ENCODE measurements at regions not wholly inside any gene's neighbourhood (a gene's known extent, or its start where the extent isn't known, plus 50 kb on each side); places are given as distances from the start of the nearest gene placed in this dataset.

DNA sequence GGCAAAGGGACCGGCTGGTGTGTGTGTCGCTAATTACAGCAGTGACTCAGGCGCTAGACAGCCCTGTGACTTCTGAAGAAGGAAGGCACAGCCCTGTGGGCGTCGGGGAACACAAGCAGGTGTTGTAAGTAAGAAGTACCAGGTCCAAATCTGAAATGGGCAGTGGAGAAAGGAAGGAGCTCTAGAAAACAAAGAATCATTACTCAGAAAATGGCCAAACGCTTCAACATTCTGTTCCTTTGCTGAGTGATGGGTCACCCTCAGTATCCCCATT is 106.8 kb downstream of the PXDC1 start:
- H3K4me3 ChIP-seq (ENCODE audit: low read depth, low read length): no peak overlapping the region
- DNase-seq (ENCODE audit: low read depth): no peak
- TF ChIP-seq, protein P1, sequence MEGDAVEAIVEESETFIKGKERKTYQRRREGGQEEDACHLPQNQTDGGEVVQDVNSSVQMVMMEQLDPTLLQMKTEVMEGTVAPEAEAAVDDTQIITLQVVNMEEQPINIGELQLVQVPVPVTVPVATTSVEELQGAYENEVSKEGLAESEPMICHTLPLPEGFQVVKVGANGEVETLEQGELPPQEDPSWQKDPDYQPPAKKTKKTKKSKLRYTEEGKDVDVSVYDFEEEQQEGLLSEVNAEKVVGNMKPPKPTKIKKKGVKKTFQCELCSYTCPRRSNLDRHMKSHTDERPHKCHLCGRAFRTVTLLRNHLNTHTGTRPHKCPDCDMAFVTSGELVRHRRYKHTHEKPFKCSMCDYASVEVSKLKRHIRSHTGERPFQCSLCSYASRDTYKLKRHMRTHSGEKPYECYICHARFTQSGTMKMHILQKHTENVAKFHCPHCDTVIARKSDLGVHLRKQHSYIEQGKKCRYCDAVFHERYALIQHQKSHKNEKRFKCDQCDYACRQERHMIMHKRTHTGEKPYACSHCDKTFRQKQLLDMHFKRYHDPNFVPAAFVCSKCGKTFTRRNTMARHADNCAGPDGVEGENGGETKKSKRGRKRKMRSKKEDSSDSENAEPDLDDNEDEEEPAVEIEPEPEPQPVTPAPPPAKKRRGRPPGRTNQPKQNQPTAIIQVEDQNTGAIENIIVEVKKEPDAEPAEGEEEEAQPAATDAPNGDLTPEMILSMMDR (IDR thresholded peaks at IDR 0.05; ENCODE audit: control insufficient read depth, extremely low read depth, insufficient read depth): no peak

GRCh38 chr6:3643921-3644738 is 107.4 kb downstream of the PXDC1 start:
- TF ChIP-seq, protein P1 (IDR thresholded peaks at IDR 0.05; ENCODE audit: control insufficient read depth, extremely low read depth, insufficient read depth): no peak
- no peak for DNase-seq (ENCODE audit: low read depth)
- no peak overlapping the region for H3K4me3 ChIP-seq (ENCODE audit: low read depth, low read length)

- no peak overlapping the region for H3K4me3 ChIP-seq (ENCODE audit: low read depth, low read length)
- TF ChIP-seq, protein P1 (IDR thresholded peaks at IDR 0.05; ENCODE audit: control insufficient read depth, extremely low read depth, insufficient read depth): no peak
- DNase-seq (ENCODE audit: low read depth): no peak
These were observed 110.6 kb downstream of the PXDC1 start for GRCh38 chr6:3640868-3641267.

- DNase-seq (ENCODE audit: low read depth): no peak
- no peak overlapping the region for H3K4me3 ChIP-seq (ENCODE audit: low read depth, low read length)
- TF ChIP-seq, protein P1 (IDR thresholded peaks at IDR 0.05; ENCODE audit: control insufficient read depth, extremely low read depth, insufficient read depth): no peak
These were observed 112.9 kb downstream of the PXDC1 start for GRCh38 chr6:3638662-3639061.

GRCh38 chr6:3636060-3636459 is 115.5 kb downstream of the PXDC1 start:
- TF ChIP-seq, protein P1 (IDR thresholded peaks at IDR 0.05; ENCODE audit: control insufficient read depth, extremely low read depth, insufficient read depth): no peak
- DNase-seq (ENCODE audit: low read depth): no peak
- H3K4me3 ChIP-seq (ENCODE audit: low read depth, low read length): no peak overlapping the region

DNA sequence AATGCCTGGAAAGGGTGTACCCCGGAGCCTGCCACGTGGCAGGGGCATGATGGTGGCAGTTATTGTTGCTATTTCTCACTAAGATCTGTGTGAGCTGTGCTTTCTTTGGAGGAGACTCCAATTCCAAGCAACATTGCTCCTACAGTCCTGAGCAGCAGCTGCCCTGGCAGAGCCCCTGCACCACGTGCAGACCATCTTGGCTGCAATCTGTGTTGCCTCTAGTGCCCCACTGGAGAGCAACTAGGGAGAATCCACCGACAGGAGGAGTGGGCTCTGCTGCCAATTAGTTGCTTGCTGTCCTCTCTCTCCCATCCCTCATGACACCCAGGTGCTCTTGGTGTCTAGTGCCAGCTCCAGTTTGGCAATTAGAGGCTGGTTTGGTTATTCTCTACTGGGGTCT is 116.0 kb downstream of the PXDC1 start:
- TF ChIP-seq, protein P1 (IDR thresholded peaks at IDR 0.05; ENCODE audit: control insufficient read depth, extremely low read depth, insufficient read depth): no peak
- no peak overlapping the region for H3K4me3 ChIP-seq (ENCODE audit: low read depth, low read length)
- no peak for DNase-seq (ENCODE audit: low read depth)

DNA sequence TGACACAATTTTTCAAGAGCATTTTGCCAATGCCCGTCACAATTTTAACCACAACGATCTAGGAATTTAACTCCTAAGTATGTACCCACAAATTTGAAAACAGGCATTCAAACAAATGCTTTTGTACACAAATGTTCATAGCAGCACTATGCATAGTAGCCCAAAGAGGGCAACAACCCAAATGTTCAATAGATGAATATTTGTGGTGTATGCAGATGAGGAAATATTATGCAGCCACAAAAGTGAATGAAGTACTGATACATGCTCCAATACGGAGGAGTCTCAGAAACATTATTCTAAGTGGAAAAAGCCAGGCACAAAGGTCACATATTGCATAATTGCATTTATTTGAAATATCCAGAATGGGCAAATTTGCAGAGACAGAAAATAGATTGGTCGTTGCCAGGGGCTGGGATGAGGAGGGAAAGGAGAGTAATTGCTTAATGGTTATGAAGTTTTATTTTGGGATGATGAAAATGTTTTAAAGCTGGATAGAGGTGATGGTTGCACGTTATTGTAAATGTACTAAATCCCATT is 117.2 kb downstream of the PXDC1 start:
- TF ChIP-seq, protein P1 (IDR thresholded peaks at IDR 0.05; ENCODE audit: control insufficient read depth, extremely low read depth, insufficient read depth): no peak
- H3K4me3 ChIP-seq (ENCODE audit: low read depth, low read length): no peak overlapping the region
- no peak for DNase-seq (ENCODE audit: low read depth)
